Gastroesophageal sphincter (tissue), 4 donors: ENCODE measurements at regions not wholly inside any gene's neighbourhood (a gene's known extent, or its start where the extent isn't known, plus 50 kb on each side); places are given as distances from the start of the nearest gene placed in this dataset.

Experiments
- ATAC-seq: fragments of 150-250 bp; one replicate; pipeline ENCODE4 v1.9.1; 2016; ENCODE audit warnings: mild to moderate bottlenecking, moderate library complexity
- H3K27ac ChIP-seq, 4 donors: fragments of 200-600 bp; sonication (generic) in 3 of 4; 1 replicate in 3 of 4; 2 replicates in 1 of 4; pipeline ENCODE4 v1.5.1; 2016 to 2019
- H3K27me3 ChIP-seq: fragments of 200-600 bp; sonication (generic); one replicate; pipeline ENCODE4 v1.5.1; 2019
- H3K36me3 ChIP-seq, 2 donors: fragments of 200-600 bp; sonication (generic); one replicate each; pipeline ENCODE4 v1.5.1; 2019; ENCODE audit warnings: control low read depth in 1 of 2
- H3K4me1 ChIP-seq, 3 donors: fragments of 200-600 bp; sonication (generic); 1 replicate in 2 of 3; 2 replicates in 1 of 3; pipeline ENCODE4 v1.5.1; 2016 to 2019; ENCODE audit warnings: control low read depth in 2 of 3
- H3K4me3 ChIP-seq, 2 donors: fragments of 200-600 bp; sonication (generic); one replicate each; pipeline ENCODE4 v1.5.1; 2019; ENCODE audit warnings: mild to moderate bottlenecking in 1 of 2, moderate library complexity in 1 of 2
- H3K9me3 ChIP-seq, 3 donors: fragments of 200-600 bp; sonication (generic); one replicate each; pipeline ENCODE4 v1.5.1; 2017 to 2019; ENCODE audit warnings: control low read depth in 2 of 3
- EP300 ChIP-seq: sonication (generic); formaldehyde crosslinking; IDR thresholded peaks from one replicate; pipeline ENCODE4 v1.6.1; 2017; ENCODE audit warnings: antibody characterized with exemption, mild to moderate bottlenecking
- POLR2A ChIP-seq, 2 donors: fragments of 450-650 bp; IDR thresholded peaks; one replicate each; pipeline ENCODE4 v1.6.1; 2017; ENCODE audit warnings: antibody characterized with exemption in 2 of 2, mild to moderate bottlenecking in 2 of 2, moderate library complexity in 1 of 2
- POLR2AphosphoS5 ChIP-seq: sonication (generic); formaldehyde crosslinking; IDR thresholded peaks from one replicate; pipeline ENCODE4 v1.6.1; 2017; ENCODE audit warnings: antibody characterized with exemption
- WGBS, 2 donors: methylation state at CpG; one replicate each; pipeline ENCODE4 v1.1.5; 2018; ENCODE audit warnings: low coverage in 1 of 2; 5-methylcytosine and 5-hydroxymethylcytosine counted together
- TF ChIP-seq, protein P1 (sequence below), 4 experiments: fragments of 200-600 bp in 2 of 4; fragments of 450-650 bp in 2 of 4; sonication (generic) in 1 of 4; IDR thresholded peaks; one replicate each; pipeline ENCODE4 v1.5.1; 2017 to 2019; ENCODE audit warnings: antibody characterized with exemption in 4 of 4, mild to moderate bottlenecking in 2 of 4, moderate library complexity in 2 of 4

DNA sequence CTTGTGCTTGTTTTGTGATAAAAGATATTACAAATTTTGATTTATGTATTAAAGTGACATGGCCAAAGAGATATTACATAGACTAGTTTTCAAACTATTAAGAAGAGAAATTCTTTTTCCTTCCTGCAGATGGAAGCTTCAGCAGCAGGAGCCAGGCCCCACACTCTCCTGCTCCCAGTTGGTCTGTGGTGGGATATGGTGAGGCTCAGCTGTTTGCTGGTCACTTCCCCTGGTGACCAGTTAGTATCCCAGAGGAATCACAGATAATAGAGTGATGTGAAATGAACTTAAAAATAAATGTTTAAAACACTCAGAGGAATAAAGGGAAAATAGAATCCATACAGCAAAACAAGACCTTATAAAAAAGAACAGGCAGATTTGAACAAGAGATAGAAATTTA is 154.7 kb downstream of the KTN1 start:
- no peak for TF ChIP-seq POLR2AphosphoS5
- TF ChIP-seq, protein P1, sequence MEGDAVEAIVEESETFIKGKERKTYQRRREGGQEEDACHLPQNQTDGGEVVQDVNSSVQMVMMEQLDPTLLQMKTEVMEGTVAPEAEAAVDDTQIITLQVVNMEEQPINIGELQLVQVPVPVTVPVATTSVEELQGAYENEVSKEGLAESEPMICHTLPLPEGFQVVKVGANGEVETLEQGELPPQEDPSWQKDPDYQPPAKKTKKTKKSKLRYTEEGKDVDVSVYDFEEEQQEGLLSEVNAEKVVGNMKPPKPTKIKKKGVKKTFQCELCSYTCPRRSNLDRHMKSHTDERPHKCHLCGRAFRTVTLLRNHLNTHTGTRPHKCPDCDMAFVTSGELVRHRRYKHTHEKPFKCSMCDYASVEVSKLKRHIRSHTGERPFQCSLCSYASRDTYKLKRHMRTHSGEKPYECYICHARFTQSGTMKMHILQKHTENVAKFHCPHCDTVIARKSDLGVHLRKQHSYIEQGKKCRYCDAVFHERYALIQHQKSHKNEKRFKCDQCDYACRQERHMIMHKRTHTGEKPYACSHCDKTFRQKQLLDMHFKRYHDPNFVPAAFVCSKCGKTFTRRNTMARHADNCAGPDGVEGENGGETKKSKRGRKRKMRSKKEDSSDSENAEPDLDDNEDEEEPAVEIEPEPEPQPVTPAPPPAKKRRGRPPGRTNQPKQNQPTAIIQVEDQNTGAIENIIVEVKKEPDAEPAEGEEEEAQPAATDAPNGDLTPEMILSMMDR (IDR thresholded peaks at IDR 0.05): no peak
- TF ChIP-seq POLR2A (IDR thresholded peaks at IDR 0.05): no peak
- no peak for TF ChIP-seq EP300
- ATAC-seq: no peak
- Histone ChIP-seq H3K36me3 (no peaks in the 10 kb centered on the region), H3K27me3 (no peaks in the 10 kb centered on the region), H3K27ac (no peak overlapping the region), H3K4me1 (no peaks in the 10 kb centered on the region), H3K4me3 (no peak overlapping the region), H3K9me3 (no peaks in the 10 kb centered on the region)

DNA sequence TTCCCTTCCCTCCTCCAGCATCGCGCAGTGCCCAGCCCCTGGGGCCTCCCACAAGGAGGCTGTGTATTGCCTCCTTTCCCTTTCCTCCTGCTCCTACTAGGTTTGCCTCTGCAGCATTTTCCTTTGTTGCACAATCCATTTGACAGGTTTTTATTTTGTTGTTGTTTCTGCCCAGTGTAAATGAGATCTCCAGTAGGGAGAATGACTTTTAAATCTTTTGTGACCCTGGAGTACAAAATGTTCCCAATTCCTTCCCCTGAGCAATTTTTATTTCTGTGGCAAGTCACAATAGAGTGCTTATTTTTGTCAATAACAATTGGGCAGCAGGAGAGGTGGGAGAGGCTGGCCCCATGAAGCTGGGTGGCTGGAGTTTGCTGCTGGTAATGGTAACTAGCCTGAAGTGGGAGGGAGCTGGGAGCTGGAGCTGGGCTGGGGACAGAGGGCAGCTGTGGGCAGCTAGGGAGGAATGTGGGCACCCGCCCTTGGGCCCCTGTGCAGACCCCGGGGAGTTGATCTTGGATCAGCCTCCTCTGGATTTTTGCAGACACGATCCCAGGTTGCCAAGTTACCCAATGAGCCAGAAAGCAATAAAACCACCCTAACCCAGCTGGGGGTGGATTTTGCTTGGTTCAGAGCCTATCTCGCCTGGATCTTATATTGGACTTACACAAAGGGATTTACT is 160.1 kb downstream of the KTN1 start:
- no peaks in the 10 kb centered on the region for H3K27me3 ChIP-seq
- no peak overlapping the region for H3K4me3 ChIP-seq
- no peaks in the 10 kb centered on the region for H3K9me3 ChIP-seq
- no peak overlapping the region for H3K27ac ChIP-seq
- WGBS, 2 donors: 50 to 80% methylated on average over 1 to 2 of the region's 6 CpGs
- TF ChIP-seq POLR2AphosphoS5 (no peak), POLR2A (IDR thresholded peaks at IDR 0.05) (no peak), EP300 (no peak)
- TF ChIP-seq, protein P1 (IDR thresholded peaks at IDR 0.05): no peak
- no peaks in the 10 kb centered on the region for H3K36me3 ChIP-seq
- peak; percentile 41 for ATAC-seq
- no peaks in the 10 kb centered on the region for H3K4me1 ChIP-seq

DNA sequence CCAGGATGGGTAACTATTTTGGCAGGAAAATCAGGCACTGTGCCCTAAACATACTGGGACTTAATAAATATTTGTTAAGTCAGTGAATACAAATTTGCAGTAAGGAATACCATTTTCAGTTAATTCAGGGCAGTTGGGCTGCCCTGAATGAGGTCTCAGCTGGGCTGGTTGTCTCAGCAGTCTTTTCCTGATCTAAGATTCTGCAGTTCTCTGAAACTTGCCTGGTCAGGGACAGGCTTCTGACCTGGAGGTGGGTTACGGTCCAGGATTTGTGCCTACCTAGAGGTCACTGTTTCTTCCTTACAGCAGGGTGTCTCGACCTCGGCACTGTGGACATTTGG is 160.6 kb downstream of the KTN1 start:
- no peak for ATAC-seq
- no peak for TF ChIP-seq POLR2A (IDR thresholded peaks at IDR 0.05)
- no peak for TF ChIP-seq EP300
- TF ChIP-seq, protein P1 (IDR thresholded peaks at IDR 0.05): no peak
- H3K36me3 ChIP-seq: no peaks in the 10 kb centered on the region
- no peaks in the 10 kb centered on the region for H3K4me1 ChIP-seq
- no peak overlapping the region for H3K27ac ChIP-seq
- no peak overlapping the region for H3K4me3 ChIP-seq
- no peaks in the 10 kb centered on the region for H3K27me3 ChIP-seq
- no CpG with 5 or more reads among the region's 3 CpGs for WGBS, 2 donors
- no peaks in the 10 kb centered on the region for H3K9me3 ChIP-seq

DNA sequence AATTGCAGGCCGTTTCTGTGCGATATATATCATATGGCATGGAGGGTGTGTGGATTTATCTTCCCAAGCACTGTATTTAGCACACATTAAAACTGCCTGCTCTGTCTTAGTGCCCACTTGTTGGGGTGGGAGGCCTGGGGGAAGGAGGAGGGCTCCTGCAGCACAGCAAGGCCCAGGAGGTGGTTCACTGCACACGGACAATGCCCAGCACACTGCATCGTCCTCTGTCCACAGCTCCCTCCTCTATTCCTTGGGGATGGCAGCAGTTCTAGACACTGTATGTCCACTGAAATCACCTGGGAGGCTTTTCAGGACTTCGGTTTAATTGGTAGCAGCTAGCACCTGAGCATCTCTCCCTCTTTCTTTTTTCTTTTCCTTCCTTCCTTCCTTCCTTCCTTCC is 161.2 kb downstream of the KTN1 start:
- no peak for TF ChIP-seq POLR2A (IDR thresholded peaks at IDR 0.05)
- TF ChIP-seq, protein P1 (IDR thresholded peaks at IDR 0.05): no peak
- no peak for TF ChIP-seq EP300
- no peak for TF ChIP-seq POLR2AphosphoS5
- ATAC-seq: no peak
- Histone ChIP-seq H3K9me3 (no peaks in the 10 kb centered on the region), H3K27me3 (no peaks in the 10 kb centered on the region), H3K36me3 (no peaks in the 10 kb centered on the region), H3K27ac (no peak overlapping the region), H3K4me1 (no peaks in the 10 kb centered on the region), H3K4me3 (no peak overlapping the region)
- 88% methylated on average over 1 to 5 of the region's 5 CpGs for WGBS, 2 donors

DNA sequence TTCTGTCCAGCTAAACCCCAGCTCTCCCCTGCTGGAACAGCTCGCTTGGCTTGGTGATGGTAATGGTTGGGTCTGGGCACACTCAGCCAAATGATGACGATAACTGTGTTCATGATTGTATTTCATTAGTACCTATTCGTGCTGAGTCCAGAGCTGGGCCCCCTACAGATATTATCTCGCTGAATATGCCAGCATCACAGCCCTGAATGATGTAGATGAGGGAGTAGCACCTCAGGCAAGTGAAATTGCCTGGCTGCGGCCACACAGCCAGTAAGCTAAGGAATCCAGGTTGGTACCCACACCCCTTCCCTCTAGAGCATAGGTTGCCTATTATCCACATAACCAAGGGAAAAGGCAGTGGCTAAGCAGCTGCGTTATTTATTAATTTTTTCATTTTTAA is 163.5 kb downstream of the KTN1 start:
- no peak overlapping the region for H3K27ac ChIP-seq

More for the DNA sequence above, 163.5 kb downstream of the KTN1 start:
- no peak for ATAC-seq
- TF ChIP-seq EP300 (no peak), POLR2A (IDR thresholded peaks at IDR 0.05) (no peak), POLR2AphosphoS5 (no peak)
- TF ChIP-seq, protein P1 (IDR thresholded peaks at IDR 0.05): no peak
- H3K9me3 ChIP-seq: no peaks in the 10 kb centered on the region
- WGBS, 2 donors: 94% methylated on average over 4 of the region's 6 CpGs; no CpG with 5 or more reads in 1 of the 2 donors
- H3K4me1 ChIP-seq: no peaks in the 10 kb centered on the region
- no peak overlapping the region for H3K4me3 ChIP-seq
- no peaks in the 10 kb centered on the region for H3K27me3 ChIP-seq
- no peaks in the 10 kb centered on the region for H3K36me3 ChIP-seq
